AG09309 (cell line): ENCODE measurements at regions not wholly inside any gene's neighbourhood (a gene's known extent, or its start where the extent isn't known, plus 50 kb on each side); places are given as distances from the start of the nearest gene placed in this dataset.
"Not testable (repeated sequence)": the region's sequence is repeated elsewhere in the genome, so short reads cannot be mapped to it uniquely, and the experiment has no call there.

Experiments
- DNase-seq: peaks from one replicate; pipeline ENCODE4 v3.0.0-alpha.2; 2010; ENCODE audit warnings: low read depth
- H3K4me3 ChIP-seq: 2 replicates; pipeline ENCODE4 v1.5.1; 2011; ENCODE audit warnings: mild to moderate bottlenecking, low read depth, low read length, moderate library complexity; ENCODE audit not compliant: control insufficient read depth
- CTCF ChIP-seq: IDR thresholded peaks from 2 replicates; pipeline ENCODE4 v1.5.1; 2011; ENCODE audit warnings: mild to moderate bottlenecking, low read depth, low read length, inconsistent platforms; ENCODE audit not compliant: insufficient read depth, control insufficient read depth; ENCODE audit errors: missing control alignments

- H3K4me3 ChIP-seq, result no peak overlapping the region
- TF ChIP-seq CTCF, result no peak
- no peak for DNase-seq
Observed at GRCh38 chr16:86259499-86259898, 250.8 kb upstream of the FOXF1 start.

- TF ChIP-seq CTCF, result no peak
- no peak for DNase-seq
- no peak overlapping the region for H3K4me3 ChIP-seq
Observed at GRCh38 chr16:86261379-86261778, 248.9 kb upstream of the FOXF1 start.

- not testable (repeated sequence) for DNase-seq, H3K4me3 ChIP-seq
Observed at GRCh38 chr16:86267657-86268056, 242.7 kb upstream of the FOXF1 start.

GRCh38 chr16:86270696-86271095 is 239.6 kb upstream of the FOXF1 start:
- TF ChIP-seq CTCF, result no peak

GRCh38 chr16:86272744-86273143 is 237.6 kb upstream of the FOXF1 start:
- DNase-seq, result no peak
- TF ChIP-seq CTCF, result no peak

More at GRCh38 chr16:86270696-86271095, 239.6 kb upstream of the FOXF1 start:
- no peak overlapping the region for H3K4me3 ChIP-seq
- DNase-seq, result no peak

GRCh38 chr16:86277221-86277620 is 233.1 kb upstream of the FOXF1 start:
- no peak for TF ChIP-seq CTCF
- no peak for DNase-seq
- H3K4me3 ChIP-seq, result no peak overlapping the region

More at GRCh38 chr16:86272744-86273143, 237.6 kb upstream of the FOXF1 start:
- no peak overlapping the region for H3K4me3 ChIP-seq

GRCh38 chr16:86277859-86278258 is 232.5 kb upstream of the FOXF1 start:
- H3K4me3 ChIP-seq, DNase-seq: not testable (repeated sequence)

GRCh38 chr16:86281421-86281820 is 228.9 kb upstream of the FOXF1 start:
- TF ChIP-seq CTCF, result no peak
- no peak overlapping the region for H3K4me3 ChIP-seq
- no peak for DNase-seq
